ENCODE measurements at regions not wholly inside any gene's neighbourhood (a gene's known extent, or its start where the extent isn't known, plus 50 kb on each side); places are given as distances from the start of the nearest gene placed in this dataset.

- no peak for DNase-seq (ENCODE audit: insufficient read length, low spot score, missing footprints)
- H4K20me1 ChIP-seq (ENCODE audit: insufficient read depth, low read length): no peaks in the 10 kb centered on the region
- H3K27ac ChIP-seq (ENCODE audit: low read depth, low read length): no peak overlapping the region
- H3K9me3 ChIP-seq (ENCODE audit: low read depth, low read length): peaks cover 4% of the 10 kb centered on the region
- H2AFZ ChIP-seq (ENCODE audit: low read length): no peak overlapping the region
- H3K4me2 ChIP-seq (ENCODE audit: insufficient read depth, low read length): no peak overlapping the region
- no peak overlapping the region for H3K4me3 ChIP-seq (ENCODE audit: insufficient read depth, low read length)
- H3K27me3 ChIP-seq (ENCODE audit: insufficient read depth, low read length): no peaks in the 10 kb centered on the region
- H3K79me2 ChIP-seq (ENCODE audit: insufficient read depth, low read length): no peaks in the 10 kb centered on the region
- no peaks in the 10 kb centered on the region for H3K36me3 ChIP-seq (ENCODE audit: insufficient read depth, low read length)
- TF ChIP-seq CTCF (IDR thresholded peaks at IDR 0.05; ENCODE audit: extremely low read depth, low read depth, low read length): no peak
- H3K4me1 ChIP-seq (ENCODE audit: insufficient read depth, low read length): peaks cover 11% of the 10 kb centered on the region
These were observed 181.4 kb downstream of the BCAS1 start for GRCh38 chr20:53888951-53889350.

GRCh38 chr20:53888510-53888909 lies 181.9 kb downstream of the BCAS1 start:
- Histone ChIP-seq H3K4me2 (ENCODE audit: insufficient read depth, low read length) (no peak overlapping the region), H3K4me1 (ENCODE audit: insufficient read depth, low read length) (peaks cover 13% of the 10 kb centered on the region), H3K9me3 (ENCODE audit: low read depth, low read length) (peaks cover 4% of the 10 kb centered on the region), H3K79me2 (ENCODE audit: insufficient read depth, low read length) (no peaks in the 10 kb centered on the region), H2AFZ (ENCODE audit: low read length) (no peak overlapping the region), H3K27me3 (ENCODE audit: insufficient read depth, low read length) (no peaks in the 10 kb centered on the region), H3K27ac (ENCODE audit: low read depth, low read length) (no peak overlapping the region), H3K36me3 (ENCODE audit: insufficient read depth, low read length) (no peaks in the 10 kb centered on the region), H4K20me1 (ENCODE audit: insufficient read depth, low read length) (no peaks in the 10 kb centered on the region), H3K4me3 (ENCODE audit: insufficient read depth, low read length) (no peak overlapping the region)
- no peak for DNase-seq (ENCODE audit: insufficient read length, low spot score, missing footprints)
- no peak for TF ChIP-seq CTCF (IDR thresholded peaks at IDR 0.05; ENCODE audit: extremely low read depth, low read depth, low read length)

- Histone ChIP-seq H3K79me2 (ENCODE audit: insufficient read depth, low read length) (no peaks in the 10 kb centered on the region), H3K27ac (ENCODE audit: low read depth, low read length) (no peak overlapping the region), H3K4me3 (ENCODE audit: insufficient read depth, low read length) (no peak overlapping the region), H3K4me2 (ENCODE audit: insufficient read depth, low read length) (no peak overlapping the region), H2AFZ (ENCODE audit: low read length) (no peak overlapping the region), H4K20me1 (ENCODE audit: insufficient read depth, low read length) (no peaks in the 10 kb centered on the region), H3K27me3 (ENCODE audit: insufficient read depth, low read length) (no peaks in the 10 kb centered on the region), H3K4me1 (ENCODE audit: insufficient read depth, low read length) (peaks cover 16% of the 10 kb centered on the region), H3K36me3 (ENCODE audit: insufficient read depth, low read length) (no peaks in the 10 kb centered on the region), H3K9me3 (ENCODE audit: low read depth, low read length) (peaks cover 4% of the 10 kb centered on the region)
- DNase-seq (ENCODE audit: insufficient read length, low spot score, missing footprints): no peak
- no peak for TF ChIP-seq CTCF (IDR thresholded peaks at IDR 0.05; ENCODE audit: extremely low read depth, low read depth, low read length)
These were observed 182.4 kb downstream of the BCAS1 start for GRCh38 chr20:53887973-53888372.

GRCh38 chr20:53884859-53885541 lies 185.4 kb downstream of the BCAS1 start:
- Histone ChIP-seq H3K36me3 (ENCODE audit: insufficient read depth, low read length) (no peaks in the 10 kb centered on the region), H2AFZ (ENCODE audit: low read length) (no peak overlapping the region), H3K27ac (ENCODE audit: low read depth, low read length) (no peak overlapping the region), H3K4me2 (ENCODE audit: insufficient read depth, low read length) (no peak overlapping the region), H4K20me1 (ENCODE audit: insufficient read depth, low read length) (no peaks in the 10 kb centered on the region), H3K79me2 (ENCODE audit: insufficient read depth, low read length) (no peaks in the 10 kb centered on the region), H3K4me3 (ENCODE audit: insufficient read depth, low read length) (no peak overlapping the region), H3K27me3 (ENCODE audit: insufficient read depth, low read length) (no peaks in the 10 kb centered on the region), H3K9me3 (ENCODE audit: low read depth, low read length) (no peaks in the 10 kb centered on the region), H3K4me1 (ENCODE audit: insufficient read depth, low read length) (peaks cover 7% of the 10 kb centered on the region)
- TF ChIP-seq CTCF (IDR thresholded peaks at IDR 0.05; ENCODE audit: extremely low read depth, low read depth, low read length): no peak
- DNase-seq (ENCODE audit: insufficient read length, low spot score, missing footprints): no peak
